ENCODE measurements at regions not wholly inside any gene's neighbourhood (a gene's known extent, or its start where the extent isn't known, plus 50 kb on each side); places are given as distances from the start of the nearest gene placed in this dataset.
"Not testable (repeated sequence)": the region's sequence is repeated elsewhere in the genome, so short reads cannot be mapped to it uniquely, and the experiment has no call there.

- DNase-seq = no peak
These were observed 291.7 kb upstream of the UGT8 start for GRCh38 chr4:114306946-114307345.

GRCh38 chr4:114310296-114310925 is 288.2 kb upstream of the UGT8 start:
- DNase-seq = no peak

GRCh38 chr4:114311787-114312186 is 286.8 kb upstream of the UGT8 start:
- DNase-seq = no peak

GRCh38 chr4:114312338-114312737 is 286.3 kb upstream of the UGT8 start:
- no peak for DNase-seq

GRCh38 chr4:114316789-114317188 is 281.8 kb upstream of the UGT8 start:
- no peak for DNase-seq

- DNase-seq = no peak
These were observed 281.0 kb upstream of the UGT8 start for GRCh38 chr4:114317564-114317963.

GRCh38 chr4:114318309-114318708 is 280.3 kb upstream of the UGT8 start:
- no peak for DNase-seq

- no peak for DNase-seq
These were observed 278.5 kb upstream of the UGT8 start for GRCh38 chr4:114320126-114320525.

- DNase-seq = no peak
These were observed 277.2 kb upstream of the UGT8 start for GRCh38 chr4:114321366-114321765.

- no peak for DNase-seq
These were observed 274.8 kb upstream of the UGT8 start for GRCh38 chr4:114323841-114324240.

- DNase-seq = no peak
These were observed 272.2 kb upstream of the UGT8 start for GRCh38 chr4:114326358-114326757.

GRCh38 chr4:114332119-114332518 is 266.5 kb upstream of the UGT8 start:
- DNase-seq = no peak

GRCh38 chr4:114334363-114334762 is 264.2 kb upstream of the UGT8 start:
- not testable (repeated sequence) for DNase-seq

- DNase-seq = no peak
These were observed 263.7 kb upstream of the UGT8 start for GRCh38 chr4:114334884-114335330.

GRCh38 chr4:114335339-114335738 is 263.3 kb upstream of the UGT8 start:
- DNase-seq = no peak

- DNase-seq = no peak
These were observed 255.6 kb upstream of the UGT8 start for GRCh38 chr4:114343015-114343414.

GRCh38 chr4:114349543-114350175 is 248.9 kb upstream of the UGT8 start:
- no peak for DNase-seq

GRCh38 chr4:114358901-114359300 is 239.7 kb upstream of the UGT8 start:
- no peak for DNase-seq

GRCh38 chr4:114361249-114361648 is 237.4 kb upstream of the UGT8 start:
- no peak for DNase-seq

- DNase-seq = no peak
These were observed 233.8 kb upstream of the UGT8 start for GRCh38 chr4:114364857-114365256.

GRCh38 chr4:114365591-114365990 is 233.0 kb upstream of the UGT8 start:
- no peak for DNase-seq

GRCh38 chr4:114366368-114366767 is 232.2 kb upstream of the UGT8 start:
- no peak for DNase-seq

- DNase-seq = no peak
These were observed 229.9 kb upstream of the UGT8 start for GRCh38 chr4:114368751-114369150.

GRCh38 chr4:114373508-114373907 is 225.1 kb upstream of the UGT8 start:
- no peak for DNase-seq

GRCh38 chr4:114378305-114378903 is 220.2 kb upstream of the UGT8 start:
- DNase-seq = no peak

Measured in NCI-H1436 treated with DMSO at 0.1 percent for 48 hours (cell line).